Esophagus muscularis mucosa (tissue), 4 donors: ENCODE measurements at regions not wholly inside any gene's neighbourhood (a gene's known extent, or its start where the extent isn't known, plus 50 kb on each side); places are given as distances from the start of the nearest gene placed in this dataset.

Source experiments
- DNase-seq: peaks from one replicate; pipeline ENCODE4 v3.0.0-alpha.2; 2017; ENCODE audit errors: extremely low spot score
- H3K27ac ChIP-seq, 4 donors: fragments of 200-600 bp; sonication (generic); replicated peaks in 1 of 4; 1 replicate in 3 of 4; 2 replicates in 1 of 4; pipeline ENCODE4 v1.5.1; 2016 to 2019; ENCODE audit warnings: mild to moderate bottlenecking in 1 of 4
- H3K27me3 ChIP-seq, 4 donors: fragments of 200-600 bp; sonication (generic); one replicate each; pipeline versions ENCODE4 v1.5.1 to v1.6.0; 2016 to 2019
- H3K36me3 ChIP-seq, 4 donors: fragments of 200-600 bp; sonication (generic); one replicate each; pipeline ENCODE4 v1.5.1; 2016 to 2019
- H3K4me1 ChIP-seq, 4 donors: fragments of 200-600 bp; sonication (generic); one replicate each; pipeline ENCODE4 v1.5.1; 2016 to 2019
- H3K4me3 ChIP-seq, 4 donors: fragments of 200-600 bp; sonication (generic); 1 replicate in 2 of 4; 2 replicates in 2 of 4; pipeline ENCODE4 v1.5.1; 2016 to 2019; ENCODE audit warnings: mild to moderate bottlenecking in 4 of 4, moderate library complexity in 1 of 4
- H3K9me3 ChIP-seq, 4 donors: fragments of 200-600 bp; sonication (generic); 1 replicate in 3 of 4; 2 replicates in 1 of 4; pipeline ENCODE4 v1.5.1; 2016 to 2019
- CTCF ChIP-seq, 3 experiments: fragments of 200-600 bp in 2 of 3; fragments of 450-650 bp in 1 of 3; sonication (generic) in 2 of 3; IDR thresholded peaks; one replicate each; pipeline ENCODE4 v1.5.1; 2017 to 2019; ENCODE audit warnings: antibody characterized with exemption in 3 of 3, mild to moderate bottlenecking in 2 of 3, moderate library complexity in 1 of 3
- EP300 ChIP-seq: sonication (generic); formaldehyde crosslinking; IDR thresholded peaks from one replicate; pipeline ENCODE4 v1.6.1; 2017; ENCODE audit warnings: antibody characterized with exemption
- POLR2A ChIP-seq: fragments of 450-650 bp; IDR thresholded peaks from one replicate; pipeline ENCODE4 v1.6.1; 2017; ENCODE audit warnings: antibody characterized with exemption, moderate library complexity, mild to moderate bottlenecking, low read depth
- POLR2AphosphoS5 ChIP-seq, 2 donors: sonication (generic); formaldehyde crosslinking; IDR thresholded peaks; one replicate each; pipeline ENCODE4 v1.6.1; 2017; ENCODE audit warnings: antibody characterized with exemption in 2 of 2
- WGBS: methylation state at CpG from one replicate; pipeline ENCODE4 v1.1.5; 2018; 5-methylcytosine and 5-hydroxymethylcytosine counted together
- intact Hi-C: fragments of 100-400 bp; cut with DNase I; formaldehyde crosslinking; loops from one replicate; pipeline ENCODE4 v1.15.1; 2023

- 48% methylated on average over 3 of the region's 3 CpGs for WGBS
- intact Hi-C loops: no loop called here
- H3K27ac ChIP-seq: peak overlapping the region in 2 of 4 donors; percentile 27 to 28
These were observed 221.5 kb downstream of the PCDH18 start for GRCh38 chr4:137310593-137311490.

GRCh38 chr4:137310166-137310565 lies 222.1 kb downstream of the PCDH18 start:
- intact Hi-C loops: no loop called here
- no peak for DNase-seq
- TF ChIP-seq EP300 (no peak), CTCF (IDR thresholded peaks at IDR 0.05) (no peak), POLR2AphosphoS5 (IDR thresholded peaks at IDR 0.05) (no peak)
- no peaks in the 10 kb centered on the region for H3K9me3 ChIP-seq
- H3K27ac ChIP-seq: peak overlapping the region in 3 of 4 donors; percentile 21 to 27 (median 21)
- H3K4me1 ChIP-seq: peaks cover 0 to 22% (median 19%) of the 10 kb centered on the region in 4 donors
- no peaks in the 10 kb centered on the region for H3K36me3 ChIP-seq
- H3K4me3 ChIP-seq: no peak overlapping the region
- H3K27me3 ChIP-seq: no peaks in the 10 kb centered on the region

More at GRCh38 chr4:137310593-137311490, 221.5 kb downstream of the PCDH18 start:
- Histone ChIP-seq H3K27me3 (no peaks in the 10 kb centered on the region), H3K9me3 (no peaks in the 10 kb centered on the region), H3K4me3 (no peak overlapping the region), H3K4me1 (peaks cover 0 to 22% (median 19%) of the 10 kb centered on the region in 4 donors), H3K36me3 (no peaks in the 10 kb centered on the region)
- DNase-seq: no peak
- TF ChIP-seq CTCF (IDR thresholded peaks at IDR 0.05): no peak

GRCh38 chr4:137309424-137309823 lies 222.9 kb downstream of the PCDH18 start:
- peaks cover 0 to 22% (median 19%) of the 10 kb centered on the region in 4 donors for H3K4me1 ChIP-seq
- intact Hi-C loops: no loop called here
- no peak overlapping the region for H3K27ac ChIP-seq
- WGBS: 100% methylated on average over 1 of the region's 1 CpG
- no peak overlapping the region for H3K4me3 ChIP-seq
- no peak for DNase-seq
- no peaks in the 10 kb centered on the region for H3K27me3 ChIP-seq
- no peak for TF ChIP-seq EP300
- no peak for TF ChIP-seq CTCF (IDR thresholded peaks at IDR 0.05)
- no peaks in the 10 kb centered on the region for H3K9me3 ChIP-seq
- H3K36me3 ChIP-seq: no peaks in the 10 kb centered on the region

GRCh38 chr4:137307806-137308205 lies 224.5 kb downstream of the PCDH18 start:
- no peak for TF ChIP-seq POLR2AphosphoS5 (IDR thresholded peaks at IDR 0.05)
- TF ChIP-seq EP300: no peak
- TF ChIP-seq POLR2A: no peak
- TF ChIP-seq CTCF (IDR thresholded peaks at IDR 0.05): no peak
- H3K9me3 ChIP-seq: no peaks in the 10 kb centered on the region
- no peaks in the 10 kb centered on the region for H3K27me3 ChIP-seq
- no peak overlapping the region for H3K4me3 ChIP-seq
- intact Hi-C loops: no loop called here
- no peaks in the 10 kb centered on the region for H3K36me3 ChIP-seq
- DNase-seq: no peak
- no peak overlapping the region for H3K27ac ChIP-seq
- H3K4me1 ChIP-seq: peaks cover 0 to 22% (median 19%) of the 10 kb centered on the region in 4 donors

- no peaks in the 10 kb centered on the region for H3K27me3 ChIP-seq
- no peaks in the 10 kb centered on the region for H3K9me3 ChIP-seq
- DNase-seq: no peak
- H3K36me3 ChIP-seq: no peaks in the 10 kb centered on the region
- H3K4me3 ChIP-seq: no peak overlapping the region
- H3K27ac ChIP-seq: no peak overlapping the region
- intact Hi-C loops: no loop called here
- no peaks in the 10 kb centered on the region for H3K4me1 ChIP-seq
- no peak for TF ChIP-seq POLR2AphosphoS5 (IDR thresholded peaks at IDR 0.05)
- TF ChIP-seq CTCF (IDR thresholded peaks at IDR 0.05): no peak
- TF ChIP-seq EP300: no peak
These were observed 231.5 kb downstream of the PCDH18 start for GRCh38 chr4:137300776-137301175.
